Panc1 (cell line): ENCODE measurements at regions not wholly inside any gene's neighbourhood (a gene's known extent, or its start where the extent isn't known, plus 50 kb on each side); places are given as distances from the start of the nearest gene placed in this dataset.

Experiments
- ATAC-seq: fragments of 200-7000 bp; cut with Tn5 transposase; 2 replicates; pipeline ENCODE4 v1.9.1; 2020; ENCODE audit warnings: mild to moderate bottlenecking, moderate library complexity
- BruUV-seq: library from RNA; stranded (reverse); fragments of 400-500 nt; replicated peaks from 2 replicates; lab custom pipeline; 2021; lab: Mats Ljungman, UMichigan
- CTCF ChIA-PET: fragments of 300-600 bp; sonication (Branson Sonifier 250); formaldehyde crosslinking; loops from one replicate; lab custom pipeline; 2022; ENCODE audit warnings: antibody characterized with exemption; lab: Charles Lee
- POLR2A ChIA-PET: fragments of 300-600 bp; sonication (Branson Sonifier 250); formaldehyde crosslinking; loops from one replicate; lab custom pipeline; 2022; ENCODE audit warnings: antibody characterized with exemption; lab: Charles Lee
- DNase-seq: peaks from one replicate; pipeline ENCODE4 v3.0.0-alpha.2; 2010; ENCODE audit warnings: low read depth, low spot score
- H3K27ac ChIP-seq: 2 replicates; pipeline ENCODE4 v1.5.1; 2011; ENCODE audit warnings: mild to moderate bottlenecking, low read length, inconsistent platforms
- H3K27me3 ChIP-seq: fragments of 200-500 bp; sonication (Bioruptor generic); 2 replicates; pipeline ENCODE4 v1.6.0; 2014; ENCODE audit warnings: low read length, inconsistent platforms; ENCODE audit not compliant: control insufficient read depth, insufficient read depth
- H3K36me3 ChIP-seq: fragments of 200-500 bp; sonication (Bioruptor generic); 2 replicates; pipeline ENCODE4 v1.5.1; 2014; ENCODE audit warnings: inconsistent platforms, mild to moderate bottlenecking, low read length, moderate library complexity; ENCODE audit not compliant: control insufficient read depth, insufficient read depth
- H3K4me1 ChIP-seq: 2 replicates; pipeline ENCODE4 v1.5.1; 2011; ENCODE audit warnings: inconsistent platforms, mild to moderate bottlenecking, low read length, moderate library complexity; ENCODE audit not compliant: control insufficient read depth, insufficient read depth
- H3K4me3 ChIP-seq, 2 experiments: 2 replicates each; pipeline ENCODE4 v1.5.1; 2011 to 2012; ENCODE audit warnings: low read depth in 2 of 2, low read length in 2 of 2, mild to moderate bottlenecking in 2 of 2, inconsistent platforms in 1 of 2, moderate library complexity in 1 of 2
- H3K9me3 ChIP-seq: fragments of 200-500 bp; sonication (Bioruptor generic); 2 replicates; pipeline ENCODE4 v1.5.1; 2014; ENCODE audit warnings: low read depth, mild to moderate bottlenecking, inconsistent platforms, low read length, moderate library complexity; ENCODE audit not compliant: control insufficient read depth, insufficient read depth
- CTCF ChIP-seq: fragments of 450-650 bp; IDR thresholded peaks from 2 replicates; pipeline ENCODE4 v1.5.1; 2017; ENCODE audit warnings: mild to moderate bottlenecking
- POLR2AphosphoS5 ChIP-seq: IDR thresholded peaks from 2 replicates; pipeline ENCODE4 v1.6.1; 2012; ENCODE audit warnings: mild to moderate bottlenecking, low read depth, low read length, moderate library complexity
- REST ChIP-seq, 2 experiments: IDR thresholded peaks; 2 replicates each; pipeline ENCODE4 v1.6.1; 2011 to 2012; ENCODE audit warnings: low read depth in 2 of 2, control low read depth in 1 of 2, low read length in 1 of 2, mild to moderate bottlenecking in 1 of 2, moderate library complexity in 1 of 2; ENCODE audit not compliant: insufficient read depth in 1 of 2
- SIN3A ChIP-seq: IDR thresholded peaks from 2 replicates; pipeline ENCODE4 v1.6.1; 2012; ENCODE audit warnings: low read depth, mild to moderate bottlenecking, low read length, moderate library complexity, borderline replicate concordance; ENCODE audit not compliant: insufficient read depth
- TCF7L2 ChIP-seq: IDR thresholded peaks from 2 replicates; pipeline ENCODE4 v1.6.1; 2011; ENCODE audit warnings: mild to moderate bottlenecking, low read depth, low read length, inconsistent platforms
- in situ Hi-C: cut with HindIII; loops from 2 replicates; pipeline ENCODE4 v1.10.0; 2016; ENCODE audit warnings: low sequenced_read_pairs, low pct_unique_long_range_greater_than_20kb
- intact Hi-C: fragments of 100-400 bp; cut with micrococcal nuclease; formaldehyde crosslinking; loops from one replicate; pipeline ENCODE4 v1.10.0; 2022; ENCODE audit not compliant: unreplicated experiment

GRCh38 chr3:144287001-144287400 is 315.4 kb downstream of the DIPK2A start:
- no TSS peak for BruUV-seq
- in situ Hi-C loops, result no loop called here
- Histone ChIP-seq H3K36me3 (no peaks in the 10 kb centered on the region), H3K27ac (no peak overlapping the region), H3K27me3 (no peaks in the 10 kb centered on the region), H3K4me3 (no peak overlapping the region), H3K4me1 (no peaks in the 10 kb centered on the region), H3K9me3 (no peaks in the 10 kb centered on the region)
- ChIA-PET CTCF (no interaction called here), POLR2A (no interaction called here)
- ATAC-seq (no peak), DNase-seq (no peak)
- no peak for TF ChIP-seq POLR2AphosphoS5
- no peak for TF ChIP-seq TCF7L2
- no peak for TF ChIP-seq SIN3A
- no peak for TF ChIP-seq REST (IDR thresholded peaks at IDR 0.05; ENCODE audit: insufficient read depth in 1 of 2, low read depth in 2 of 2, low read length in 1 of 2)
- no peak for TF ChIP-seq CTCF
- intact Hi-C loops, result no loop called here

GRCh38 chr3:144289057-144289456 is 317.4 kb downstream of the DIPK2A start:
- TF ChIP-seq CTCF, result no peak
- no peak for TF ChIP-seq POLR2AphosphoS5
- no peak for TF ChIP-seq REST (IDR thresholded peaks at IDR 0.05; ENCODE audit: insufficient read depth in 1 of 2, low read depth in 2 of 2, low read length in 1 of 2)
- TF ChIP-seq SIN3A, result no peak
- TF ChIP-seq TCF7L2, result no peak
- Histone ChIP-seq H3K4me3 (no peak overlapping the region), H3K9me3 (no peaks in the 10 kb centered on the region), H3K27ac (no peak overlapping the region), H3K36me3 (no peaks in the 10 kb centered on the region), H3K27me3 (no peaks in the 10 kb centered on the region), H3K4me1 (no peaks in the 10 kb centered on the region)
- intact Hi-C loops, result no loop called here
- in situ Hi-C loops, result no loop called here
- no peak for ATAC-seq
- no TSS peak for BruUV-seq
- POLR2A ChIA-PET, result no interaction called here
- CTCF ChIA-PET, result no interaction called here
- DNase-seq, result no peak
